ENCODE measurements at regions not wholly inside any gene's neighbourhood (a gene's known extent, or its start where the extent isn't known, plus 50 kb on each side); places are given as distances from the start of the nearest gene placed in this dataset.

GRCh38 chr15:25504307-25504706 is 65.5 kb upstream of the UBE3A start:
- no peak for TF ChIP-seq POLR2A (IDR thresholded peaks at IDR 0.05)
- no peak for TF ChIP-seq CTCF (IDR thresholded peaks at IDR 0.05)
- TF ChIP-seq POLR2AphosphoS5 (IDR thresholded peaks at IDR 0.05): no peak
- no peak for TF ChIP-seq EP300 (IDR thresholded peaks at IDR 0.05; ENCODE audit: low read depth)
- no peaks in the 10 kb centered on the region for H3K36me3 ChIP-seq
- H3K27ac ChIP-seq: no peak overlapping the region
- intact Hi-C loops (cut with DNase I; ENCODE audit: low total_unique reads) (loop anchor here (10.0 kb wide), 1 partner anchor 760 kb away; no protein-coding TSS in a partner anchor), in situ Hi-C loops (cut with MboI; ENCODE audit: low pct_ligation_motif_present in 1 of 4, low pct_unique_long_range_greater_than_20kb in 1 of 4, low sequenced_read_pairs in 3 of 4) (loop anchor here in 2 of 4 donors (25.0 kb wide), 3 partner anchors 433 to 1358 kb away; partner anchors contain the start of gene GABRA5 (in 1 of the 2))
- H3K9me3 ChIP-seq: no peaks in the 10 kb centered on the region
- no peak for DNase-seq
- WGBS, 2 donors (ENCODE audit: low coverage in 1 of 2): 55 to 89% methylated on average over 3 to 6 of the region's 6 CpGs
- no peaks in the 10 kb centered on the region for H3K4me1 ChIP-seq
- H3K4me3 ChIP-seq: no peak overlapping the region
- no peaks in the 10 kb centered on the region for H3K27me3 ChIP-seq

- Histone ChIP-seq H3K36me3 (no peaks in the 10 kb centered on the region), H3K4me1 (no peaks in the 10 kb centered on the region), H3K9me3 (no peaks in the 10 kb centered on the region), H3K4me3 (no peak overlapping the region), H3K27me3 (no peaks in the 10 kb centered on the region), H3K27ac (no peak overlapping the region)
- intact Hi-C loops (cut with DNase I; ENCODE audit: low total_unique reads) (loop anchor here (10.0 kb wide), 1 partner anchor 763 kb away; no protein-coding TSS in a partner anchor), in situ Hi-C loops (cut with MboI; ENCODE audit: low pct_ligation_motif_present in 1 of 4, low pct_unique_long_range_greater_than_20kb in 1 of 4, low sequenced_read_pairs in 3 of 4) (loop anchor here in 2 of 4 donors (25.0 kb wide), 3 partner anchors 435 to 1360 kb away; partner anchors contain the start of gene GABRA5 (in 1 of the 2))
- no peak for TF ChIP-seq POLR2A (IDR thresholded peaks at IDR 0.05)
- TF ChIP-seq CTCF (IDR thresholded peaks at IDR 0.05): peak; percentile 41 to 58 (median 49)
- no peak for DNase-seq
- 23 to 26% methylated on average over 5 of the region's 5 CpGs for whole genome bisulfite sequencing, 2 donors (ENCODE audit: low coverage in 1 of 2)
Observed at GRCh38 chr15:25501828-25502446, 63.1 kb upstream of the UBE3A start.

DNA sequence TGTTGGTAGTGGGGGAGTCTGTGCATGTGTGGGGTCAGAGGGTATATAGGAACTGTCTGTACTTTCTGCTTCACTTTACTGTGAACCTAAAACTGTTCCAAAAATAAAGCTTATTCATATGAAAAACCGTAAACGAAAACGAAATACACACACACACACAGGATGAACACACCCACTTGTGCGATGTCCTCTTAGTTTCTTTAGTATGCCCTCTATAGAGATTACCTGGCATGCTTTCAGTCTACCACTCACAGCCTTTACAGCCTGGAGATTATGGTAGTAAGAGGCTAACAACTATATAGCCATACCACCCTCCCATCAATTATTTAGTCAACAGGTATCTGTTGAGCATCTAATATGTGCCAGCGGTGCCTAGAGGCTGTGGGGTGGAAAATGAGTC is 60.0 kb upstream of the UBE3A start:
- Histone ChIP-seq H3K4me1 (no peaks in the 10 kb centered on the region), H3K27me3 (no peaks in the 10 kb centered on the region), H3K4me3 (no peak overlapping the region), H3K36me3 (no peaks in the 10 kb centered on the region), H3K9me3 (no peaks in the 10 kb centered on the region), H3K27ac (no peak overlapping the region)
- intact Hi-C loops (cut with DNase I; ENCODE audit: low total_unique reads) (no loop called here), in situ Hi-C loops (cut with MboI; ENCODE audit: low pct_ligation_motif_present in 1 of 4, low pct_unique_long_range_greater_than_20kb in 1 of 4, low sequenced_read_pairs in 3 of 4) (loop anchor here in 2 of 4 donors (25.0 kb wide), 2 partner anchors 712 to 887 kb away; no protein-coding TSS in a partner anchor)
- DNase-seq: no peak
- 89 to 95% methylated on average over 4 to 5 of the region's 5 CpGs for WGBS, 2 donors (ENCODE audit: low coverage in 1 of 2)
- TF ChIP-seq POLR2AphosphoS5 (IDR thresholded peaks at IDR 0.05) (no peak), EP300 (IDR thresholded peaks at IDR 0.05; ENCODE audit: low read depth) (no peak), POLR2A (IDR thresholded peaks at IDR 0.05) (no peak), CTCF (IDR thresholded peaks at IDR 0.05) (no peak)

DNA sequence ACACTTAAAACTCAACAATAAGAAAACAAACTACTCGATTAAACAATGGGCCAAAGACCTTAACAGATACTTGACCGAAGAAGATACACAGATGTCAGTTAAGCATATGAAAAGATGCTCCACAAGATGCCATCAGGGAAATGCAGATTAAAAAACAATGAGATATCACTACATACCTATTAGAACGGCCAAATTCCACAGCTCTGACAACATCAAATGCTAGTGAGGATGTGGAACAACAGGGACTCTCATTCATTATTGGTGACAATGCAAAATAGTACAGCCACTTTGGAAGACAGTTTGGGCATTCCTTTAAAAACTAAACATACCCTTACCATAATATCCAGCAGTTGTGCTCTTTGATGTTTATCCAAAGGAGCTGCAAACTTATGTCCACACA is 59.1 kb upstream of the UBE3A start:
- no peak overlapping the region for H3K4me3 ChIP-seq
- H3K27me3 ChIP-seq: no peaks in the 10 kb centered on the region
- in situ Hi-C loops (cut with MboI; ENCODE audit: low pct_ligation_motif_present in 1 of 4, low pct_unique_long_range_greater_than_20kb in 1 of 4, low sequenced_read_pairs in 3 of 4) (loop anchor here in 2 of 4 donors (25.0 kb wide), 2 partner anchors 711 to 886 kb away; no protein-coding TSS in a partner anchor), intact Hi-C loops (cut with DNase I; ENCODE audit: low total_unique reads) (no loop called here)
- TF ChIP-seq EP300 (IDR thresholded peaks at IDR 0.05; ENCODE audit: low read depth) (no peak), CTCF (IDR thresholded peaks at IDR 0.05) (no peak), POLR2AphosphoS5 (IDR thresholded peaks at IDR 0.05) (no peak), POLR2A (IDR thresholded peaks at IDR 0.05) (no peak)
- H3K36me3 ChIP-seq: no peaks in the 10 kb centered on the region
- WGBS, 2 donors (ENCODE audit: low coverage in 1 of 2): 74 to 92% methylated on average over 3 of the region's 3 CpGs
- H3K4me1 ChIP-seq: no peaks in the 10 kb centered on the region
- DNase-seq: no peak
- H3K9me3 ChIP-seq: peaks cover 0 to 4% of the 10 kb centered on the region in 2 donors
- no peak overlapping the region for H3K27ac ChIP-seq

Measured in transverse colon (tissue), 4 donors.